Tibial nerve (tissue), 4 donors: ENCODE measurements at regions not wholly inside any gene's neighbourhood (a gene's known extent, or its start where the extent isn't known, plus 50 kb on each side); places are given as distances from the start of the nearest gene placed in this dataset.

Experiments
- CTCF ChIP-seq, 5 experiments: fragments of 200-600 bp in 3 of 5; fragments of 450-650 bp in 2 of 5; sonication (generic) in 3 of 5; IDR thresholded peaks; one replicate each; pipeline ENCODE4 v1.5.1; 2016 to 2019; ENCODE audit warnings: antibody characterized with exemption in 5 of 5, mild to moderate bottlenecking in 3 of 5, moderate library complexity in 2 of 5
- EP300 ChIP-seq, 2 donors: sonication (generic); formaldehyde crosslinking; IDR thresholded peaks; one replicate each; pipeline ENCODE4 v1.6.1; 2017; ENCODE audit warnings: antibody characterized with exemption in 2 of 2, mild to moderate bottlenecking in 1 of 2

GRCh38 chr3:18087988-18088387 lies 337.2 kb downstream of the SATB1 start:
- TF ChIP-seq CTCF (IDR thresholded peaks at IDR 0.05) (no peak), EP300 (IDR thresholded peaks at IDR 0.05) (no peak)
